IMR-90 (cell line): ENCODE measurements at regions not wholly inside any gene's neighbourhood (a gene's known extent, or its start where the extent isn't known, plus 50 kb on each side); places are given as distances from the start of the nearest gene placed in this dataset.

Experiments used
- ATAC-seq: fragments of 200-7000 bp; cut with Tn5 transposase; 2 replicates; pipeline ENCODE4 v1.9.1; 2020; ENCODE audit warnings: low read depth, mild to moderate bottlenecking, moderate library complexity
- BruUV-seq: library from RNA; stranded (reverse); fragments of 400-500 nt; replicated peaks from 2 replicates; lab custom pipeline; 2021; lab: Mats Ljungman, UMichigan
- CTCF ChIA-PET: fragments of 300-600 bp; formaldehyde crosslinking; extraction: SDS; loops from one replicate; lab custom pipeline; 2021; ENCODE audit warnings: antibody characterized with exemption; lab: Yijun Ruan, JAX
- POLR2A ChIA-PET: fragments of 300-600 bp; sonication (Branson Sonifier 250); formaldehyde crosslinking; loops from one replicate; lab custom pipeline; 2022; ENCODE audit warnings: antibody characterized with exemption; ENCODE audit not compliant: unreplicated experiment; lab: Charles Lee
- DNase-seq: peaks from one replicate; pipeline ENCODE4 v3.0.0; 2013
- H2AFZ ChIP-seq: replicated peaks from 2 replicates; pipeline ENCODE3; 2013; ENCODE audit warnings: low read length, mild to moderate bottlenecking; ENCODE audit not compliant: poor library complexity
- H2AK5ac ChIP-seq: 2 replicates; pipeline ENCODE4 v1.6.1; 2013; ENCODE audit warnings: low read depth, low read length, inconsistent platforms
- H2AK9ac ChIP-seq: replicated peaks from 2 replicates; pipeline ENCODE3; 2013; ENCODE audit warnings: mild to moderate bottlenecking, low read depth, low read length, moderate library complexity; ENCODE audit not compliant: poor library complexity
- H2BK120ac ChIP-seq: 2 replicates; pipeline ENCODE4 v1.6.1; 2013; ENCODE audit warnings: low read depth, low read length, inconsistent platforms
- H2BK15ac ChIP-seq: 3 replicates; pipeline ENCODE4 v1.6.1; 2013; ENCODE audit warnings: low read depth, low read length, inconsistent platforms
- H2BK20ac ChIP-seq: 2 replicates; pipeline ENCODE4 v1.6.1; 2013; ENCODE audit warnings: low read depth, mild to moderate bottlenecking, inconsistent platforms, low read length, moderate library complexity
- H2BK5ac ChIP-seq: 2 replicates; pipeline ENCODE4 v1.6.1; 2013; ENCODE audit warnings: mild to moderate bottlenecking, low read depth, low read length, inconsistent platforms; ENCODE audit not compliant: poor library complexity, severe bottlenecking
- H3K14ac ChIP-seq: replicated peaks from 2 replicates; pipeline ENCODE4 v1.6.1; 2013; ENCODE audit warnings: low read depth, low read length, inconsistent platforms
- H3K18ac ChIP-seq: 2 replicates; pipeline ENCODE4 v1.6.1; 2013; ENCODE audit warnings: low read depth, low read length, control low read depth
- H3K23ac ChIP-seq: 2 replicates; pipeline ENCODE4 v1.6.1; 2013; ENCODE audit warnings: low read depth, low read length, inconsistent platforms
- H3K27ac ChIP-seq: 2 replicates; pipeline ENCODE4 v1.5.1; 2013; ENCODE audit warnings: mild to moderate bottlenecking, control low read depth, low read length; ENCODE audit not compliant: insufficient read depth
- H3K27me3 ChIP-seq: 2 replicates; pipeline ENCODE4 v1.6.1; 2013; ENCODE audit warnings: low read length; ENCODE audit not compliant: control insufficient read depth, insufficient read depth
- H3K36me3 ChIP-seq: 2 replicates; pipeline ENCODE4 v1.6.1; 2013; ENCODE audit warnings: low read length, mixed read lengths; ENCODE audit not compliant: control insufficient read depth, insufficient read depth
- H3K4ac ChIP-seq: 2 replicates; pipeline ENCODE4 v1.6.1; 2013; ENCODE audit warnings: low read depth, low read length, inconsistent platforms
- H3K4me1 ChIP-seq: 2 replicates; pipeline ENCODE4 v1.6.1; 2013; ENCODE audit warnings: low read length, mixed read lengths; ENCODE audit not compliant: control insufficient read depth, insufficient read depth
- H3K4me2 ChIP-seq: 2 replicates; pipeline ENCODE4 v1.6.1; 2013; ENCODE audit warnings: low read depth, mild to moderate bottlenecking, control low read depth, low read length, moderate library complexity
- H3K4me3 ChIP-seq: 2 replicates; pipeline ENCODE4 v1.5.1; 2013; ENCODE audit warnings: low read depth, mild to moderate bottlenecking, control low read depth, low read length, moderate library complexity; ENCODE audit not compliant: insufficient read depth
- H3K56ac ChIP-seq: 2 replicates; pipeline ENCODE4 v1.6.1; 2013; ENCODE audit warnings: low read length, inconsistent platforms; ENCODE audit not compliant: insufficient read depth; ENCODE audit errors: extremely low read depth
- H3K79me1 ChIP-seq, 2 experiments: 2 replicates each; pipeline ENCODE4 v1.6.1; 2013; ENCODE audit warnings: low read length in 2 of 2, inconsistent platforms in 1 of 2, low read depth in 1 of 2
- H3K9ac ChIP-seq: 2 replicates; pipeline ENCODE4 v1.6.1; 2013; ENCODE audit warnings: low read depth, low read length, control low read depth
- H3K9me1 ChIP-seq: 2 replicates; pipeline ENCODE4 v1.6.1; 2013; ENCODE audit warnings: low read length, inconsistent platforms; ENCODE audit not compliant: insufficient read depth
- H3K9me3 ChIP-seq: 2 replicates; pipeline ENCODE4 v1.6.1; 2013; ENCODE audit warnings: low read length; ENCODE audit not compliant: control insufficient read depth, insufficient read depth
- H4K20me1 ChIP-seq: 2 replicates; pipeline ENCODE4 v1.6.1; 2013; ENCODE audit warnings: low read length, inconsistent platforms; ENCODE audit not compliant: insufficient read depth
- H4K5ac ChIP-seq: 2 replicates; pipeline ENCODE4 v1.6.1; 2013; ENCODE audit warnings: mild to moderate bottlenecking, low read depth, low read length, control low read depth
- H4K8ac ChIP-seq, 2 experiments: 2 replicates each; pipeline ENCODE4 v1.6.1; 2013; ENCODE audit warnings: low read depth in 2 of 2, low read length in 2 of 2, control low read depth in 1 of 2, inconsistent platforms in 1 of 2
- H4K91ac ChIP-seq: 2 replicates; pipeline ENCODE4 v1.6.1; 2013; ENCODE audit warnings: low read depth, low read length, inconsistent platforms; ENCODE audit not compliant: insufficient read depth
- BHLHE40 ChIP-seq: fragments of 150-350 bp; IDR thresholded peaks from 2 replicates; pipeline ENCODE4 v1.6.1; 2016; ENCODE audit warnings: mild to moderate bottlenecking, low read depth, low read length
- CEBPB ChIP-seq: IDR thresholded peaks from 2 replicates; pipeline ENCODE4 v1.6.1; 2012; ENCODE audit warnings: low read depth, low read length, improper control_type of control experiment
- CHD1 ChIP-seq: IDR thresholded peaks from 2 replicates; pipeline ENCODE4 v1.6.1; 2012; ENCODE audit warnings: low read depth, low read length, improper control_type of control experiment
- ELK1 ChIP-seq: fragments of 150-350 bp; IDR thresholded peaks from 2 replicates; pipeline ENCODE4 v1.6.1; 2016; ENCODE audit warnings: low read depth, mild to moderate bottlenecking, low read length, moderate library complexity, borderline replicate concordance
- FOS ChIP-seq: fragments of 150-350 bp; IDR thresholded peaks from 2 replicates; pipeline ENCODE4 v1.6.1; 2016; ENCODE audit warnings: low read depth, low read length
- MAZ ChIP-seq: IDR thresholded peaks from 2 replicates; pipeline ENCODE4 v1.6.1; 2012; ENCODE audit warnings: low read depth, mild to moderate bottlenecking, low read length, improper control_type of control experiment, moderate library complexity, borderline replicate concordance
- MXI1 ChIP-seq: IDR thresholded peaks from 2 replicates; pipeline ENCODE4 v1.6.1; 2012; ENCODE audit warnings: low read depth, mild to moderate bottlenecking, low read length, moderate library complexity, borderline replicate concordance
- POLR2A ChIP-seq: IDR thresholded peaks from 2 replicates; pipeline ENCODE4 v1.6.1; 2012; ENCODE audit warnings: mild to moderate bottlenecking, low read depth, low read length
- RAD21 ChIP-seq: IDR thresholded peaks from 2 replicates; pipeline ENCODE4 v1.6.1; 2012; ENCODE audit warnings: low read length, improper control_type of control experiment
- RCOR1 ChIP-seq: IDR thresholded peaks from 2 replicates; pipeline ENCODE4 v1.6.1; 2012; ENCODE audit warnings: mild to moderate bottlenecking, low read length, improper control_type of control experiment; ENCODE audit not compliant: insufficient replicate concordance
- RFX5 ChIP-seq: IDR thresholded peaks from 2 replicates; pipeline ENCODE4 v1.8.0; 2012; ENCODE audit warnings: low read depth, mild to moderate bottlenecking, low read length, moderate library complexity
- SMC3 ChIP-seq: fragments of 150-350 bp; IDR thresholded peaks from 2 replicates; pipeline ENCODE4 v1.6.1; 2016; ENCODE audit warnings: low read depth, mild to moderate bottlenecking, antibody characterized with exemption, low read length, moderate library complexity
- USF2 ChIP-seq: fragments of 150-350 bp; IDR thresholded peaks from 2 replicates; pipeline ENCODE4 v1.6.1; 2017; ENCODE audit warnings: mild to moderate bottlenecking, antibody characterized with exemption, low read length, low read depth
- WGBS, 2 experiments: methylation state at CpG; one replicate each; pipeline versions ENCODE4 v1.1.5 to v1.1.7; 2013; ENCODE audit warnings: missing lambda C conversion rate in 2 of 2; ENCODE audit not compliant: insufficient read length in 1 of 2; ENCODE audit errors: extremely low coverage in 2 of 2; 5-methylcytosine and 5-hydroxymethylcytosine counted together
- dilution Hi-C: fragments of 300-500 bp; cut with HindIII; formaldehyde crosslinking; loops from one replicate; pipeline ENCODE4 v1.14.3; 2018; ENCODE audit warnings: low sequenced_read_pairs; ENCODE audit not compliant: unreplicated experiment
- in situ Hi-C: fragments of 300-500 bp; cut with MboI; formaldehyde crosslinking; loops from 3 replicates; pipeline ENCODE4 v1.14.3; 2019; ENCODE audit warnings: low sequenced_read_pairs, inconsistent platforms, mixed read lengths
- intact Hi-C: fragments of 100-400 bp; cut with micrococcal nuclease; formaldehyde crosslinking; loops from 2 replicates; pipeline ENCODE4 v1.10.0; 2022

- Histone ChIP-seq H2AK9ac (no peak overlapping the region), H2BK120ac (no peak overlapping the region), H2BK5ac (no peak overlapping the region), H3K23ac (no peak overlapping the region), H2AFZ (no peak overlapping the region), H3K14ac (no peak overlapping the region), H2BK20ac (no peak overlapping the region), H3K36me3 (no peaks in the 10 kb centered on the region), H4K5ac (no peak overlapping the region), H3K4me1 (no peaks in the 10 kb centered on the region), H2AK5ac (no peak overlapping the region), H3K4me2 (no peak overlapping the region), H4K91ac (no peak overlapping the region), H4K8ac (no peak overlapping the region), H3K9me1 (no peaks in the 10 kb centered on the region), H3K4me3 (no peak overlapping the region), H4K20me1 (no peaks in the 10 kb centered on the region), H2BK15ac (no peak overlapping the region), H3K9me3 (no peaks in the 10 kb centered on the region), H3K4ac (no peak overlapping the region), H3K9ac (no peak overlapping the region), H3K56ac (no peak overlapping the region), H3K27ac (no peak overlapping the region), H3K18ac (no peak overlapping the region), H3K79me1 (no peaks in the 10 kb centered on the region), H3K27me3 (no peaks in the 10 kb centered on the region)
- no TSS peak for BruUV-seq
- in situ Hi-C loops = no loop called here
- TF ChIP-seq RAD21 = no peak
- no peak for TF ChIP-seq MXI1
- TF ChIP-seq POLR2A = no peak
- no peak for TF ChIP-seq MAZ
- no peak for TF ChIP-seq CHD1
- TF ChIP-seq ELK1 = no peak
- TF ChIP-seq SMC3 = no peak
- TF ChIP-seq RCOR1 = no peak
- no peak for TF ChIP-seq CEBPB
- no peak for TF ChIP-seq USF2
- TF ChIP-seq BHLHE40 = no peak
- no peak for TF ChIP-seq RFX5
- TF ChIP-seq FOS = no peak
- ChIA-PET CTCF (no interaction called here), POLR2A (no interaction called here)
- DNase-seq = no peak
- dilution Hi-C loops = no loop called here
- intact Hi-C loops = no loop called here
- ATAC-seq = no peak
- WGBS, 2 experiments = 67 to 100% methylated on average over 1 of the region's 2 CpGs
Observed at GRCh38 chrX:35406386-35406785, 391.8 kb upstream of the MAGEB16 start.
